ENCODE measurements at regions not wholly inside any gene's neighbourhood (a gene's known extent, or its start where the extent isn't known, plus 50 kb on each side); places are given as distances from the start of the nearest gene placed in this dataset.

- no peak for DNase-seq (ENCODE audit: low read depth)
Observed at GRCh38 chr7:41808541-41808940, 105.7 kb upstream of the INHBA start.

GRCh38 chr7:41803569-41803968 is 100.7 kb upstream of the INHBA start:
- H3K4me3 ChIP-seq (ENCODE audit: low read length) = no peak overlapping the region
- DNase-seq (ENCODE audit: low read depth) = no peak
- TF ChIP-seq CTCF (conservative IDR thresholded peaks at IDR 0.05; ENCODE audit: low read length) = no peak

More at GRCh38 chr7:41808541-41808940, 105.7 kb upstream of the INHBA start:
- H3K4me3 ChIP-seq (ENCODE audit: low read length) = no peak overlapping the region
- no peak for TF ChIP-seq CTCF (conservative IDR thresholded peaks at IDR 0.05; ENCODE audit: low read length)

DNA sequence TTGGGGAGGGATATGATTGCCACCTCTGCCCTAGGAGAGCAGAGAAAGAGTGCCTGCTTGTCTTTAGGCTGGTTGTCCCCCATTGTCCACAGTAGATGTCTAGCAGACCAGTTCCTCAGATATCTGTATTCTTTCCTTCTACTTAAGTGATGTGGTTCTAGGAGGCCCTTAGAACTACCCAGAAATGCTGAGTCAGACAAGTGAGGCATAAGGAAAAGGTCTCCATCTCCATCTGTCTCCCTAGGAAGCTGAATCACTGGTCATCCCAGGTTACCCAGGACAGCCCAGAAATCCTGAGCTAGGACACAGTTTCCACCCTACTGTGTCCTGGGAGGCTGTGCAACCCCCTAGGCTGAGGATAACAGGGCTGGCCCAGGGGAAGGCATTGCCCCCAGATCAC is 93.4 kb upstream of the INHBA start:
- no peak for TF ChIP-seq CTCF (conservative IDR thresholded peaks at IDR 0.05; ENCODE audit: low read length)
- DNase-seq (ENCODE audit: low read depth) = peak; percentile 11
- no peak overlapping the region for H3K4me3 ChIP-seq (ENCODE audit: low read length)

DNA sequence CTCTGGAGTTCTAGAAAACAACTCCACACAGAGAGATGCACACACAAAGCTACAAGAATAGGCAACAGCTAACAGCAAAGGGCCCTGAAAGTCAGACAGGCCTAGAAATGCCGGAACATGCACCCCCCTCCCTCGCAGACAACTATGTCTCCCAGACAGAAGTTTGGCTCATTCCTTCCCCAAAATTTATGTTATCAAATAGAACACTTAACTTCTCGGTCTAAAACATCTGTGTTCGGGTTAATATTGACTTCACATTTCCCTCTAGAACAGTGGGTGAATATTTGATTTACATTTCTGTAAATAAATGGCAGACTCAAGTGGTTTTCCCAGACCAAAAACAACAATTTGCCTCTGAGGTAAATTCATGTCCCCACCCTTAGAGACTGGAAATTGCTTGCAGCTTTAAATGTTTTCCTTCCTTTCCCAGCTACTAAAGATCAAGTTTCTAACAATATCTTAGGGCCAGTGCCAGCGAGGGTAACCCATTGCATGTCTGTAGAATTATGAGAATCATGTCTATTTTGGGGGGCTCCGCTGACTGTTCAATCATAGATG is 92.5 kb upstream of the INHBA start:
- TF ChIP-seq CTCF (conservative IDR thresholded peaks at IDR 0.05; ENCODE audit: low read length) = no peak
- H3K4me3 ChIP-seq (ENCODE audit: low read length) = no peak overlapping the region

DNA sequence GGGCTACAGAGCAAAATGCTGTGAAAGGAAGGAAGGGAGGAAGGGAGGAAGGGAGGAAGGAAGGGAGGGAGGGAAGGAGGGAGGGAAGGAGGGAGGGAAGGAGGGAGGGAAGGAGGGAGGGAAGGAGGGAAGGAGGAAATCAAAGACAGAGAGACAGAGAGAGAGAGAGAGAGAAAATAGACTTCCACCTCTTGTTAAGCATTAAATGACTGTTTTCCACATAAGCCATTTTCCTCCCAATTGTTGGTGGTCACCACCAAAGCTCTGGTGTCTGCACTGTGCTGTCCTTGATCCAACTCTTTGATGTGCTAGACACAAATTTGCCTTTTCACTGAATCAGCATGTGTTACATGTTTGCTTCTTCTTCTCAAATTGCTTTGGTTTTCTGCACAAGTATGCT is 90.7 kb upstream of the INHBA start:
- no peak for DNase-seq (ENCODE audit: low read depth)
- H3K4me3 ChIP-seq (ENCODE audit: low read length) = no peak overlapping the region
- TF ChIP-seq CTCF (conservative IDR thresholded peaks at IDR 0.05; ENCODE audit: low read length) = no peak

More for the DNA sequence above, 92.5 kb upstream of the INHBA start:
- no peak for DNase-seq (ENCODE audit: low read depth)

- DNase-seq (ENCODE audit: low read depth) = peak; percentile 27
- TF ChIP-seq CTCF (conservative IDR thresholded peaks at IDR 0.05; ENCODE audit: low read length) = no peak
- H3K4me3 ChIP-seq (ENCODE audit: low read length) = no peak overlapping the region
Observed at GRCh38 chr7:41792120-41792519, 89.2 kb upstream of the INHBA start.

GRCh38 chr7:41788556-41788955 is 85.7 kb upstream of the INHBA start:
- DNase-seq (ENCODE audit: low read depth) = no peak

More at GRCh38 chr7:41788556-41788955, 85.7 kb upstream of the INHBA start:
- no peak for TF ChIP-seq CTCF (conservative IDR thresholded peaks at IDR 0.05; ENCODE audit: low read length)
- no peak overlapping the region for H3K4me3 ChIP-seq (ENCODE audit: low read length)

Data from AG10803 (cell line).